ENCODE measurements at regions not wholly inside any gene's neighbourhood (a gene's known extent, or its start where the extent isn't known, plus 50 kb on each side); places are given as distances from the start of the nearest gene placed in this dataset.

DNA sequence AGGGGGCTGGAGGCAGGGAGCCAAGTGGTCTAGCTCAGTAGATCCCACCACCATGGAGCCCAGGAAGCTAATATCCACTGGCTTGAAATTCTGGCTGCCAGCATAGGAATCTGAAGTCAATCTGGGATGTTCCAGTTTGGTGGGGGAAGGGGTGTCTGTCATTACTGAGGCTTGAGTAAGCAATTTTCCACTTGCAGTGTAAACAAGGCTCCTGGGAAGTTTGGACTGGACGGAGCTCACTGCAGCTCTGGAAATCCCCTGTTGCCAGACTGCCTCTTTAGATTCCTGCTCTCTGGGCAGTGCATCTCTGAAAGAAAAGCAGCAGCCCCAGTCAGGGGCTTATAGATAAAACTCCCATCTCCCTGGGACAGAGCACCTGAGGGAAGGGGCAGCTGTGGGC is 349.2 kb upstream of the KLHL1 start:
- H3K9ac ChIP-seq (ENCODE audit: low read length), result no peak overlapping the region
- no peak overlapping the region for H3K4me3 ChIP-seq (ENCODE audit: low read length)
- no peaks in the 10 kb centered on the region for H3F3A ChIP-seq (ENCODE audit: insufficient read depth, low read length, poor library complexity, severe bottlenecking)
- no peak overlapping the region for H2AFZ ChIP-seq (ENCODE audit: low read depth, low read length)
- no peaks in the 10 kb centered on the region for H3K27me3 ChIP-seq (ENCODE audit: insufficient read depth, low read depth, low read length)
- no peaks in the 10 kb centered on the region for H3K9me2 ChIP-seq (ENCODE audit: insufficient read depth, low read length)
- no peaks in the 10 kb centered on the region for H3K79me2 ChIP-seq (replicated peaks; ENCODE audit: insufficient read depth, low read length)
- no peak for TF ChIP-seq EP300 (conservative IDR thresholded peaks at IDR 0.05; ENCODE audit: poor library complexity, severe bottlenecking)
- TF ChIP-seq EZH2 (IDR thresholded peaks at IDR 0.05; ENCODE audit: borderline replicate concordance, insufficient read depth, low read length, poor library complexity, severe bottlenecking), result no peak
- no peak for TF ChIP-seq RAD21 (conservative IDR thresholded peaks at IDR 0.05)
- TF ChIP-seq TAF1 (IDR thresholded peaks at IDR 0.05; ENCODE audit: low read depth), result no peak
- no peak for TF ChIP-seq POLR2AphosphoS5 (IDR thresholded peaks at IDR 0.05)
- TF ChIP-seq REST (IDR thresholded peaks at IDR 0.05; ENCODE audit: borderline replicate concordance), result no peak
- TF ChIP-seq SMC3 (conservative IDR thresholded peaks at IDR 0.05; ENCODE audit: poor library complexity), result no peak
- TF ChIP-seq CTCF (IDR thresholded peaks at IDR 0.05; ENCODE audit: poor library complexity, severe bottlenecking), result no peak
- no peak overlapping the region for H3K4me2 ChIP-seq (ENCODE audit: low read length)
- H3K9me3 ChIP-seq (ENCODE audit: low read length), result no peaks in the 10 kb centered on the region
- H3K36me3 ChIP-seq (ENCODE audit: insufficient read depth, low read length), result no peaks in the 10 kb centered on the region
- no peak overlapping the region for H3K27ac ChIP-seq (ENCODE audit: low read length)
- H4K20me1 ChIP-seq (ENCODE audit: insufficient read depth), result no peaks in the 10 kb centered on the region

GRCh38 chr13:70448820-70449219 is 340.6 kb upstream of the KLHL1 start:
- no peaks in the 10 kb centered on the region for H3K9me3 ChIP-seq (ENCODE audit: low read length)
- H3K79me2 ChIP-seq (replicated peaks; ENCODE audit: insufficient read depth, low read length), result no peaks in the 10 kb centered on the region
- no peaks in the 10 kb centered on the region for H3K36me3 ChIP-seq (ENCODE audit: insufficient read depth, low read length)
- TF ChIP-seq TAF1 (IDR thresholded peaks at IDR 0.05; ENCODE audit: low read depth) (no peak), EZH2 (IDR thresholded peaks at IDR 0.05; ENCODE audit: borderline replicate concordance, insufficient read depth, low read length, poor library complexity, severe bottlenecking) (no peak), CTCF (IDR thresholded peaks at IDR 0.05; ENCODE audit: poor library complexity, severe bottlenecking) (no peak), SMC3 (conservative IDR thresholded peaks at IDR 0.05; ENCODE audit: poor library complexity) (no peak), MXI1 (conservative IDR thresholded peaks at IDR 0.05; ENCODE audit: poor library complexity, severe bottlenecking) (no peak), REST (IDR thresholded peaks at IDR 0.05; ENCODE audit: borderline replicate concordance) (peak; percentile 96), POLR2AphosphoS5 (IDR thresholded peaks at IDR 0.05) (peak; percentile 55), RAD21 (conservative IDR thresholded peaks at IDR 0.05) (no peak), EP300 (conservative IDR thresholded peaks at IDR 0.05; ENCODE audit: poor library complexity, severe bottlenecking) (peak; percentile 62)
- H3K27me3 ChIP-seq (ENCODE audit: insufficient read depth, low read depth, low read length), result no peaks in the 10 kb centered on the region
- H3K4me3 ChIP-seq (ENCODE audit: low read length), result no peak overlapping the region
- H3K9me2 ChIP-seq (ENCODE audit: insufficient read depth, low read length), result no peaks in the 10 kb centered on the region
- peak overlapping the region; percentile 48 for H3K27ac ChIP-seq (ENCODE audit: low read length)
- H4K20me1 ChIP-seq (ENCODE audit: insufficient read depth), result no peaks in the 10 kb centered on the region
- no peak overlapping the region for H2AFZ ChIP-seq (ENCODE audit: low read depth, low read length)
- no peak overlapping the region for H3K9ac ChIP-seq (ENCODE audit: low read length)
- H3F3A ChIP-seq (ENCODE audit: insufficient read depth, low read length, poor library complexity, severe bottlenecking), result no peaks in the 10 kb centered on the region
- H3K4me2 ChIP-seq (ENCODE audit: low read length), result no peak overlapping the region

All from neural cell (in vitro differentiated cells).